HG03565 (cell line): ENCODE measurements at regions not wholly inside any gene's neighbourhood (a gene's known extent, or its start where the extent isn't known, plus 50 kb on each side); places are given as distances from the start of the nearest gene placed in this dataset.

Source experiments
- ATAC-seq: cut with Tn5 transposase; IDR thresholded peaks from one replicate; pipeline ENCODE4 v1.9.1; 2021; ENCODE audit warnings: mild to moderate bottlenecking, moderate library complexity; ENCODE audit not compliant: unreplicated experiment

DNA sequence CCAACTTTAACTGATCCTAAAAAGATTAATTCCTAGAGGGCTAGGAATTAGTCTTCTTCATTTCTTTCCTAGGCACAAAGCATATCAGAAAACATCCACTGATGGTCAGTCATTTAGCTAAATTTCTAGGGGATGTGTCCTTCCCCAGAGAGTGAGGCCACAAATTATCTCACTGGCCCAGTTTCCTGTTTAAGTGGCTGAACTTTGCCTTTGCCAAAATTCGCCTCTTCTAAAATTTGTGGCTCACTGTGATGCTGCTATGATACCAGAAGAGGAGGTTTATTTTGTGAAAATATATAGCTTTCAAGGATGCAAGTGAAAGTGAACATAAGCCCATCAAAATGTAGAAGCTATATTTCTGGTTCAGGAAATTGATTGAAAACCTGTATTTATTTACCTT is 98.1 kb upstream of the FER start:
- ATAC-seq, result no peak

- ATAC-seq, result no peak
These were observed 98.6 kb upstream of the FER start for GRCh38 chr5:108649106-108649505.

- ATAC-seq, result peak; percentile 98
These were observed 105.4 kb upstream of the FER start for GRCh38 chr5:108642170-108642906.

DNA sequence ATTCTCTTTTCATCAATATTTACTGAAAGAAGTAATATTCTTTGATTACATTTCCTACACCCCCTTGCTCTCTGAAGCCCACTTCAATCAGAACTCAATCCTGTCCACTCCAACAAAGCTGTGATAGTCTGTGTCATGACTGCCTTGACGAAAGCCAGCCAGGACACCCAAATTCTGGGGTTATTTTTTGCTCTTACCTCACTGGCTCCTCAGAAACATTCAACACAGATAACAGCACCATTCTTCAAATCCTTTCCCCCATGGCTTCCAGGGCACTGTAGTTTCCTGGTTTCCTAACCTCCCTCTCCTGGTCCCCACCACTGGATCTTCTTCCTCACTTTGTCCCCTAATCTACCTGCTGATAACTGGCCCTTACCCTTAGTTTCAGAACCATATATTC is 106.1 kb upstream of the FER start:
- no peak for ATAC-seq

DNA sequence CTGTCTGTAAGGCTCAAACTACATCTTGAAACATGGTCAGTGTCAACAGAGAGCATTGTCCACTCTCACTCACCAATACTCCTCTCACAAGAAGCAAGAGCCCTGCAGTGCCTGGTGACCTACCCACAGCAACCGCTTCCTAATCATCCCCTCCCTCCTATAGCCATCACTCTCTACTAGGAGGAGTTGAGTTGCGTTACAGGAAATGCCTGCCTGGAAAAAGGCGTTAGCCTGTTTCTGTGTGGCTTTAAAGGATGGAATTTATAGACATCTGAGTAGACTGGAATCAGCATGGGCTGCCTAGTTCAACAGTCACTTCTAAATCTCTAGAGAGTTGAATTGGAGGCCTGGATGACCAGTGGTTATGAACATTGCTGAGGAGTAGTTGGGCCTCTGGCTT is 108.3 kb upstream of the FER start:
- ATAC-seq, result no peak

GRCh38 chr5:108638021-108638420 is 109.7 kb upstream of the FER start:
- ATAC-seq, result no peak

DNA sequence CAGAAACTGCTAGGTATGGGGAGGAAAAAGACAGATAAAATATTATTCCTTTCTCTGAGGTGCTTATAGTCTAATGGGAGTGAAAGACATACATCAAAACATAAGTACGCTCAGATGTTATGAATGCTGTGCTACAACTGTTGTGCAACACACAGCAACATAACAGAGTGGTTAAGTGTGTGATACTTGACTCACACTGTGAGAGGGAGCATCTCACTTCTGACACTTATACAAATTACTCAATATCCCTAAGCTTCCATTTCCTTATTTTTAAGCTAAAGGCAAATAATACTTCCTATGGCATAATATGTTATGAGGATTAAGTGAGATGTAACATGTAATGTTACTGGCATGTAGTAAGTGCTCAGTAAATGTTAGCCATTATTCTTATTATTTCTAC is 110.6 kb upstream of the FER start:
- no peak for ATAC-seq

DNA sequence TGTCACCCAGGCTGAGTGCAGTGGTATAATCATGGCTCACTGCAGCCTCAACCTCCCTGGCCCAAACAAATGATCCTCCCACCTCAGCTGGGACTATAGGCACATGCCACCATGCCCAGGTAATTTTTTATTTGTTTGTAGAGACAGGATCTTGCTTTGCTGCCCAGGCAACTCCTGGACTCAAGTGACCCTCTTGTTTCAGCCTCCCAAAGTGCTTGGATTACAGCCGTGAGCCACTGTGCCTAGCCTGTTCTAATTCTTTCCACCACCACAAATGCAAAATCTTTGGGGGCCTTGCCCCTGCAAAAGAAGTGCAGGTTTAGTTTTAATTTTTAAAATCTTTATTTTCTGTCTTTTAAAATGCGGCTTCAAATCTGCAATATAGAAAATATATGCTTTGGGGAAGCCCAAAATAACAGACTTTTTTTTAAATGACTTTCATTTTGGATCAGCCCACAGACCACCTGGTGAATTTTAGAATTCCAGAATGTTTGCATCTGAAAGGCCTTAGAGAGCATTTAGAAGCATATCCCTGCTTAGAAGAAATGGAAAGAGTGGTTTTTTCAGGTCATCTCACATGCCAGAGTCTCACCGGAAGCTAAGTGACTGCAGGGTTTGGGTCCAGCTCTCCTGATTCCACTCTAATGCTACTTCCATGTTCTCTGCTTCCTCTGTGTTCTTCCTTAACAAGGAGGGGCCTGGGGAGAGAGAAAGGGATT is 111.4 kb upstream of the FER start:
- ATAC-seq, result no peak

GRCh38 chr5:108634617-108635288 is 112.9 kb upstream of the FER start:
- peak; percentile 65 for ATAC-seq

DNA sequence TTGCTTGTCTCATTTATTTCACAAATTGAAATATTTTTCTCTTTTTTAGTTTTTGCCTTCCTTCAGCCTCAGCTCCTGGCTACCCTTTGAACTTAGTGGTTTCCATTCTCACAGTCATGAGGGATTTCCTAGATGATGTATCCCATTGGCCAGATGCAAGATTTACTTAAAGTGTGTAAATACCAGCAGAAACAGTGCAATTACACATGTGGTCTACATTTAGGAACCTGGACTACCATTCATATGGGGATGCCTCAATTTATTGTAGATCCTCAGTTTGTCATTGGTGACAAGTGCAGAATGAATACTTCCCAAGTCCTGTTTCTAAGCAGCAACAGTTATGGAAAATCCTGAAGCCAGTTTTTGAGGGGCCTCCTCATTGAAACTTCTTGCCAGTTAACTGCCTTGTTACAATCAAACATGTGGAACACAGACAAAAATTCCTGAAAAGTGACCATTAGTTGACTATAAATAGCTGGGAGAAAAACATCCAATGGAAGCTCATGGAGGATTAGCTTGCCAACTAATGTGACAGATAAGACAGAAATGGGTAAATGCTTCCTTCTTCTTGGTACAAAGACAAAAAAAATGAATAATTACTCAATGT is 113.6 kb upstream of the FER start:
- ATAC-seq, result no peak

GRCh38 chr5:108629779-108630528 is 117.7 kb upstream of the FER start:
- no peak for ATAC-seq

- ATAC-seq, result no peak
These were observed 122.0 kb upstream of the FER start for GRCh38 chr5:108625654-108626053.

GRCh38 chr5:108623826-108624225 is 123.9 kb upstream of the FER start:
- no peak for ATAC-seq

DNA sequence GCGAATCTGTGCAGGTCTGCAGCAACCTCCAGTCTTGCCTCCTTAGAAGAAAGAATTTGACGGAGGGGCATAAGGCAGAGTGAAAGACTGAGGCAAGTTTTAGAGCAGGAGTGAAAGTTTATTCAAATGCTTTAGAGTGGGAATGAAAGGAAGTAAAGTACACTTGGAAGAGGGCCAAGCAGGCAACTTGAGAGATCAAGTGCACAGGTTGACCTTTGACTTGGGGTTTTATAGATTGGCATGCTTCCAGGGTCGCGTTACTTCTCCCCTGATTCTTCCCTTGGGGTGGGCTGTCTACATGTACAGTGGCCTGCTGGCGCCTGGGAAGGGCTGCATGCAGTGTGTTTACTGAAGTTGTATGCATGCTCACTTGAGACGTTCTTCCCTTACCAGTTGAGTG is 127.2 kb upstream of the FER start:
- ATAC-seq, result no peak

- no peak for ATAC-seq
These were observed 127.9 kb upstream of the FER start for GRCh38 chr5:108619815-108620214.

DNA sequence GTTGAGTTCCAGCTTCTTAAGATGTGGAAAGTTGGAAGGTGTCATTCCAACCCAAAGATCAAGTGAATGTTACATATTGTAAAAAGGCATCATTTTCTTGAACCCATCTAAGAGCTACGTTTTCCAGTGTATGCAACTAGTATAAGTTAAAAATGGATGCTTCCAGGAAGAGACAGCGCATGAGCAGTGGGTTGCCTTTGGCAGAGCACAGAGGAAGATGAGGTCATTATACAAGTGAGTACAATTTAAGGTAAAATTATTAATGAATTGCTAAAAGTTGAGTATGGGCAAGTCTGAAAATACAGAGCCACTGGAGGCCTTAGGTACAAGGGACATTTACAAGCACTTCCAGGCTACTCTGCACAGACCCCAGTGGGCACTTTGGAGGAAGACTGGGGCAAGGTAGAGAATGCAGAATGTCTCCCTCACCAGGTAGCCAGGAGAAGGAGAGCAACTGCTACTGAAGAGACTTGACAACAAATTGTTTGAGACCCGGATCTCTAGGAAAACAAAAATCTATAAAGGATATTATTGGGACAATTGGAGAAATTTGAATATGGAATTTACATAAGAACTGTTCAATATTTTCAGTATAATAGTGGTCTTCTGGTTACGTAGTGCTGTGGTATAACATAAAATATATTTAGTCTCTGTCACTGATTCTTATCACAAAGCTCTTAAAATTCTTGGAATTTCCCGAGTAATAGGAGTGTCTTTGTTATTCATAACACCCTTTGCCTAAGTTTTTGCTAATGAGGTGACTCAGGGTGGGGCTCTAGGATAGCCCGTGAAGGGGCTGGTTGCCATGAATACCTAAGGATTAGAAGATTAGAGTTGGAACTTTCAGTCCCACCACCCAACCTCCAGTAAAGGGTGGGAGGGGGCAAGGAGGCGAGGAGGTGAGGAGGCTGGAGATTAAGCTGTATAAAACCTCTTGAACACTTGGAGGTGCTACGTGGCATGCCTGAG is 129.9 kb upstream of the FER start:
- ATAC-seq, result no peak

GRCh38 chr5:108615216-108615615 is 132.5 kb upstream of the FER start:
- ATAC-seq, result no peak

- ATAC-seq, result no peak
These were observed 140.3 kb upstream of the FER start for GRCh38 chr5:108607421-108607820.

GRCh38 chr5:108606185-108606584 is 141.5 kb upstream of the FER start:
- no peak for ATAC-seq

GRCh38 chr5:108602830-108603229 is 144.9 kb upstream of the FER start:
- no peak for ATAC-seq
